Renal cortical epithelial cell (primary cell): ENCODE measurements at regions not wholly inside any gene's neighbourhood (a gene's known extent, or its start where the extent isn't known, plus 50 kb on each side); places are given as distances from the start of the nearest gene placed in this dataset.
"Not testable (repeated sequence)": the region's sequence is repeated elsewhere in the genome, so short reads cannot be mapped to it uniquely, and the experiment has no call there.

ENCODE experiments used
- DNase-seq: peaks from one replicate; pipeline ENCODE4 v3.0.0-alpha.2; 2011; ENCODE audit warnings: low read depth

- no peak for DNase-seq
Measured at GRCh38 chr4:57412259-57413054, 302.3 kb upstream of the IGFBP7 start.

DNA sequence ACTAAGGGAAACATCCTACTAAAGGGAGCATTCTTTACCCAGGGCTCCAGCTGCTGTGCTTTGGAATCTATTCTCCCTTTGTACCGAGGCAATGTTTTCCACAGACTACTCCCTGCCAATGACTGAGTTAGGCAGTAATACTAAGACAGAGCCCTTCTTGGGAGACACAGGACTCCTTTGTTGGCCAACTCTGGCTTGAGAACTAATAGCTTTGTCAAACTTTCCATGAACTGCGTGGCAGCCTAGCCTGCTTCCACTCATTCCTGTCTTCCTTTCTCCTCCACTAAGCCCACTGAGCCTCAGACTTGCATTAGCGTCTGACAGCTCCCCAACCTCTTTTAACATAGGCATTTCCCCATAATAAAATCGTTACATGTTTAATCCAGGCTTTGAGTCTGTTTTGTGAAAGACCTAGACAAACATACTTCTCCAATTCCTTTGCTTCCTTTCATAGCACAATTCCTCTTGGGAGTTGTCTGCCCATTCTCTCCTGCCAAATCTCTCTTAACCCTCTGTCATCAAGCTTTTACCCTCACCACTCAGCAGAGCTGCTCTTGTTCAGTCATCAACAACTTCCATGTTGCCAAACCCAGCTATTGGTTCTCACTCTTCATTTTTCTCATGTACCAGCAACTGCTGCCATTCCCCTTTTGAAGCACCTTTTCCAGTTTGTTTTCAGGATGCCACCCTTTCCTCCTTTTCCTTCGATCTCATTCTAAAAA, 300.3 kb upstream of the IGFBP7 start:
- DNase-seq: no peak

DNA sequence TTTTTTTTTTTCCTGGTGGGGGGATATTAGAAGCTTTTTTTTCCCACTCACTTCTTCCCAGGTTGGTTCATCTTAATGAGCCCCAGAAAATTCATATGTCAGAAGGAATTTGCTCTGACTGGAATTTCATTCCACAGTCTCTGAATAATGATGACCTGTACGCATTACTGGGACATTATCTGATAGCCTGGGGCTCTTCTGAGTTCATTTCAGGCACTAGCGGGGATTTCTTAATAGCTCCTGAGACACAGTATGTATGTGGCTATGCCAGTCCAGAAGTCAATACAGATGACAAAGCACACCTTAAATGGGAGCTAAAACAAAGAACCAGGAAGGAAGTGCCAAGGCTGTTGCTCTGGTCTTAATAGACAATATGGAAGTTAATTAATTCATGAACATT, 295.2 kb upstream of the IGFBP7 start:
- peak; percentile 92 for DNase-seq

GRCh38 chr4:57404483-57404882, 294.3 kb upstream of the IGFBP7 start:
- DNase-seq: no peak

- no peak for DNase-seq
Measured at GRCh38 chr4:57403591-57403990, 293.4 kb upstream of the IGFBP7 start.

- no peak for DNase-seq
Measured at GRCh38 chr4:57401586-57401985, 291.4 kb upstream of the IGFBP7 start.

DNA sequence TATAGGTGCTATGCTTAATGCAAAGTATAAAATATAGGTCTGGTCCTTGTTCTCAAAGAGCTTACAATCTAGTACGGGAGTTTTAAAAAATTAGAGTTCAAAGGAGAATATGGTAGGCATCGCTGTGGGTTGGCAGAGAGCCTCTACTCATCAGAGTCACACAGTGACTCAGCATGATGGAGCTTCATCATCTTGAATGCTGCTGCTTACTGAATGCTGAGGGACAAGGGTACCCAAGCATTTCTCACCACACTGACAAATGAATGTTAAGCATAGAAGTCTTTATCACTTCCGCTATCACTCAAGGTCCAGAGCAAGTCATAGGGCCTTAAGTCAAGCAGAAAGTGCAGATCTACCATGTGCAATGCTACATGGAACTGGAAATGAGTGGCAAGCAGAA, 268.6 kb upstream of the IGFBP7 start:
- DNase-seq: no peak

DNA sequence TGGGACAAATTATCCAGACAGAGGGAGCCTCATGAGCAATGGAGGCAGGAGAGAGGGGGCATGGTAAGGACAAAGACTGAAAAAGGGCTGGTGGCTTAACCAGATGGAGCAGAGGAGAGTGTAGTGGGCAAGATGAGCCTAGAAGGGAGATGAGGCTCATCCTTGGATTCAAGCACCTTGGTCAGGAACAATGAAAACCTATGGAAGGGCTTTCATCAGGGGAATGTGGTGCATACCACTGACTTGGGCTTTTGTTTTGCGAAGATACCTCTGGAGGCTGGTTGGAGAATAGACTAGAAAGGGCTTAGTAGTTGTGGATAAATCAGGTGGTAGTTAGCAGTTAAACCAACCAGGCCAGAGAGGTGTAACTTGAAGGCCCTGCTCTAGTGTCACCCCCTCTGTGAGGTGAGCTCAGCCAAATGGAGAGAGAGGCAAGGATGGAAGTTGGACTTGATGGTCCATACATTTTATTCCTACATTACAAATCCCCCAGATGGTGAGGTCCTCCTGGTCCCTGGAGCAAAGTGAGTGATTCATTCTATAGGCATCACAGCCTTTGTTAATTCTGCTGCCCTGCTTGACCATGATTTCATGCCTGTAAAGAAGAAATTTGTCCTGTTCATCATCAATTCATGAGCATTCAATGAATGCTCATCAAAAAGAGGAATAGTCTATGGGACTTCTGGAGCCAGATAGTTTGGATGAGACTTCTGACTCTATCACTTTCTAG, 264.8 kb upstream of the IGFBP7 start:
- DNase-seq: no peak

GRCh38 chr4:57373991-57374390, 263.8 kb upstream of the IGFBP7 start:
- DNase-seq: no peak

DNA sequence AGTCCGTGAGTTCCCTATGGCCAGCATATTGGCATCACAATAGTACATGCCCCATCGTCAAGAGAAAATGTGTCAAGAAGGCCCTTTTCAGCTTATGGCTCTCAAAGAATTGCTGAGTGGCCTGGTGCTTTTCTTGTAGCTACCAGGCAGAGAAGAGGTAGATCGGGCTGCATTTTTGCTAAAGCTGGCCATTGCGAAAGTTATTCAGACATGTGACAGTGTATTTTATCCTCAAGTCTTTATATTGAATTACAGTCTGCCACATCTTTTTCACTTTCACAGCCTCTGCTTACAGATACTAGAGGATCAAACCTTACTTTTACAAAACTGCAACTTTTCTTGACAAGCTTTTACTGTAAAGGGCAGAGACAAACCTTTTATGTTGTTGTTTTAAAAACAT, 261.5 kb upstream of the IGFBP7 start:
- DNase-seq: no peak

DNA sequence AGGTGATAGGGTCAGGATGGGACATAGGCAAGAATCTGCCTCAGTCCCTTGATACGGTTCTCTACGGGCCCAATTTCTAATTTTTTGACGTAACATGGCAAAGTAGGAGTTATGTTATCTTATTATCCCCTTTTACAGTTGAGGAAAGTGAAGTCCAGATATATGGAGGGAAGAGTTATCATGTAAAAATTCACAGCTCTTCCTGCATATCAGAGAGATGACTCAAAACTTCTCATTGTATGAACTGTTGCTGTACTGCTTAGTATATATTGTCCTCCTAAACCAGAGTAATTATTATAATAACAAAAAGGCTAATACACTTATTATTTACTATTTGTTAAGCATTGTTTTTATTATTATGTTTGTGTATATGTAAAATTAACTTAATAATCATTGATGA, 260.5 kb upstream of the IGFBP7 start:
- no peak for DNase-seq

- peak; percentile 6 for DNase-seq
Measured at GRCh38 chr4:57369446-57369845, 259.3 kb upstream of the IGFBP7 start.

GRCh38 chr4:57364255-57364654, 254.1 kb upstream of the IGFBP7 start:
- no peak for DNase-seq

GRCh38 chr4:57363346-57363745, 253.2 kb upstream of the IGFBP7 start:
- no peak for DNase-seq

- no peak for DNase-seq
Measured at GRCh38 chr4:57360681-57361080, 250.5 kb upstream of the IGFBP7 start.

- DNase-seq: peak; percentile 3
Measured at GRCh38 chr4:57355101-57355665, 245.0 kb upstream of the IGFBP7 start.

- no peak for DNase-seq
Measured at GRCh38 chr4:57351731-57352130, 241.5 kb upstream of the IGFBP7 start.

DNA sequence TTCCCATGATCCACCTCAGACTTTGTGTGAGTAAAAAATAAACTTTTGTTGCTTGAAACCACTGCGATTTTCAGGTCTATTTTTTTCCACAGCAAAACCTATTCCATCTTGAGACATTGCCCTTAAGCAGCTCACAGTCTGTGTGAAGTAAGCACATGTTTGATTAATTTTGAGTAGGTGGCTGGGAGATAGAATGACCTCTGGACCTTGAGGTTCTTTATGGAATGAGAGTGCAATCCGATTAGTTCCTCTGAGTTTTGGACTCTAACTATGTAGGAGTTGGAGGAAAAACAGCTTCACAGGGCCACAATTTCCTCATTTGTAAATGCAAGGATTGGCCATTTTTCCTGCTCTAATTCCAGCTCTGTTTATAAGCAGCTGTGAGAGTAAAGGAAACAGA, 234.1 kb upstream of the IGFBP7 start:
- peak; percentile 9 for DNase-seq

- DNase-seq: peak; percentile 73
Measured at GRCh38 chr4:57342411-57342810, 232.2 kb upstream of the IGFBP7 start.

GRCh38 chr4:57338861-57339260, 228.7 kb upstream of the IGFBP7 start:
- DNase-seq: not testable (repeated sequence)

DNA sequence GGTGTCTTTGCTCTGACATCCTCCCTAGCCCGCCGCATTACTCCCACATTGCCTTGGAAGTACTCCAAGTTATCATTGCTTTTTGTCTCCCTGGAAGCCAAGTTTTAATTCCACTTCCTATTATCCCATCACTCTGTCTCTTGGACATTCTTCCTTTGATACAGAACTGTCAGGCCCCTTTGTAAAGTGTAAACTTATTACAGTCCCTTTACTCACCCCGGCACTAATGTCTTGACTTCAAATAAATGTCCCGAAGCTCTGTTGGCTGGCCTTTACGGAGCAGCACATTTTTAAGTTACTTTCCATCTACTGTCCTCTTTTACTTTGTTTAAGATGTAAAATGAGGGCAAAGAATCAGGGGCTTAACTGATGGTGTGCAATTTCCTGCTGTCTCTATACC, 223.5 kb upstream of the IGFBP7 start:
- DNase-seq: no peak

DNA sequence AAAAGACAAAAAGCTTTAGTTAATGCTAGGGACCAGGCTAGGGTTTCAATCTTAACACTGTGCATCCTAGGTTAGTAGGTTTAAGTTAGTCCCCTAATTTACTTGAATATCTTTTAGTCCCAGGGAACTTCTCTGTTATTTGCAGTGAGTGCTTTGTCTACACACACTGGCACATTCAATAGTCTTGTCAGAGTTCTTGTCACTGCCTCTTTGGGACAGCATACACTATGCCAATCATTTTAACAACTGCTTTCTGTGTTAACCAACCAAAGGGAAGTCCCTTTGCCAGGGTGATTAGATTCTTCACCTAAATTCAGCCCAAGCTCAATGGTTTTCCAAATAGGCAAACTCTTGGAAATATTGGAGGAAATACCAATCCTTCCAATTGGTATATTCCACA, 221.8 kb upstream of the IGFBP7 start:
- DNase-seq: no peak
